ENCODE measurements at regions not wholly inside any gene's neighbourhood (a gene's known extent, or its start where the extent isn't known, plus 50 kb on each side); places are given as distances from the start of the nearest gene placed in this dataset.

- H3K4me2 ChIP-seq (ENCODE audit: insufficient read depth, low read length): peak overlapping the region; percentile 8; the same call in 1 of the 2 replicates
- H3K27me3 ChIP-seq (ENCODE audit: control insufficient read depth in 2 of 2, insufficient read depth in 2 of 2, low read length in 2 of 2): peaks cover 15 to 44% of the 10 kb centered on the region in 2 experiments
- no peaks in the 10 kb centered on the region; the same call in 1 of the 2 replicates for H4K20me1 ChIP-seq (replicated peaks; ENCODE audit: control insufficient read depth, insufficient read depth, low read length)
- DNase-seq (ENCODE audit: extremely low read depth in 1 of 4, low spot score in 3 of 4) (no peak), ATAC-seq (no peak), FAIRE-seq (no peak)
- no peak overlapping the region for H3K27ac ChIP-seq (ENCODE audit: extremely low read depth, low read depth, low read length)
- H3K4me1 ChIP-seq (replicated peaks in 1 of 2; ENCODE audit: control insufficient read depth in 2 of 2, insufficient read depth in 2 of 2, low read length in 2 of 2): peaks cover 0 to 16% of the 10 kb centered on the region in 2 experiments
- no peaks in the 10 kb centered on the region for H3K36me3 ChIP-seq (ENCODE audit: control insufficient read depth, insufficient read depth, low read length)
- POLR2A ChIA-PET: interaction anchor here (0.7 to 1.1 kb wide), 2 partner anchors 16 to 147 kb away, joined by 3 read pairs; no protein-coding TSS in a partner anchor
- intact Hi-C loops (cut with micrococcal nuclease): no loop called here
- peak overlapping the region; percentile 86 for H2AFZ ChIP-seq (ENCODE audit: low read depth, low read length)
- CTCF ChIA-PET (ENCODE audit: low intra/inter-chr PET ratio): no interaction called here
- in situ Hi-C loops (cut with MboI): no loop called here
- BruUV-seq (replicated peaks): no TSS peak
- TF ChIP-seq CEBPG (CRISPR knock-in tag; IDR thresholded peaks at IDR 0.05) (no peak), CEBPG (tag; conservative IDR thresholded peaks at IDR 0.05 in 1 of 2, IDR thresholded peaks at IDR 0.05 in 1 of 2) (peak in 1 of 2 experiments; percentile 19; a peak in 1 of 4 replicates), NR3C1 (CRISPR knock-in tag; IDR thresholded peaks at IDR 0.05) (no peak), SIX5 (IDR thresholded peaks at IDR 0.05; ENCODE audit: borderline replicate concordance in 1 of 2, insufficient read depth in 1 of 2, low read depth in 1 of 2, low read length in 2 of 2) (no peak), HOXB6 (CRISPR knock-in tag; IDR thresholded peaks at IDR 0.05; ENCODE audit: borderline replicate concordance) (no peak), CBX8 (IDR thresholded peaks at IDR 0.05; ENCODE audit: borderline replicate concordance, extremely low read depth, low read depth, low read length, poor library complexity, severe bottlenecking) (no peak), ZNF518B (CRISPR knock-in tag; IDR thresholded peaks at IDR 0.05) (no peak), ZFP36 (IDR thresholded peaks at IDR 0.05; ENCODE audit: low read depth, low read length, partially characterized antibody) (peak; percentile 85), MTA2 (IDR thresholded peaks at IDR 0.05; ENCODE audit: low read depth) (no peak), CHD4 (IDR thresholded peaks at IDR 0.05; ENCODE audit: insufficient read depth, insufficient replicate concordance, low read depth, low read length, poor library complexity, severe bottlenecking) (no peak), CEBPB (tag; IDR thresholded peaks at IDR 0.05) (0 out of 2 replicates have a peak, but pooled peaks have one; percentile 17), TSC22D4 (tag; IDR thresholded peaks at IDR 0.05) (no peak), KAT7 (CRISPR knock-in tag; IDR thresholded peaks at IDR 0.05; ENCODE audit: borderline replicate concordance) (no peak), CAMTA2 (CRISPR knock-in tag; conservative IDR thresholded peaks at IDR 0.05) (no peak), HDAC8 (tag; IDR thresholded peaks at IDR 0.05) (no peak), NR2C2 (CRISPR knock-in tag; IDR thresholded peaks at IDR 0.05) (no peak), NR2C2 (tag; IDR thresholded peaks at IDR 0.05) (peak; percentile 18; the same call in 1 of the 2 replicates), U2AF1 (optimal IDR thresholded peaks at IDR 0.05; ENCODE audit: low read depth, low read length) (no peak), TCF7 (IDR thresholded peaks at IDR 0.05; ENCODE audit: borderline replicate concordance) (no peak)
- H3K9me1 ChIP-seq (ENCODE audit: control insufficient read depth, insufficient read depth, low read length): no peaks in the 10 kb centered on the region
- no peaks in the 10 kb centered on the region for H3K9me3 ChIP-seq (replicated peaks; ENCODE audit: control insufficient read depth, insufficient read depth, low read depth, low read length)
- H3K9ac ChIP-seq (ENCODE audit: insufficient read depth in 1 of 2, low read depth in 2 of 2, low read length in 2 of 2): peak overlapping the region in 1 of 2 experiments; percentile 47; a peak in 1 of 4 replicates
- no peaks in the 10 kb centered on the region for H3K79me2 ChIP-seq (ENCODE audit: control insufficient read depth, insufficient read depth, low read length)
- 47% methylated on average over 20 of the region's 21 CpGs for WGBS (ENCODE audit: insufficient coverage, low coverage, missing lambda C conversion rate)
- H3K4me3 ChIP-seq: no peak overlapping the region
Observed at GRCh38 chr17:77864234-77865111, 94.0 kb upstream of the TNRC6C start.
